A549 (cell line): ENCODE measurements at regions not wholly inside any gene's neighbourhood (a gene's known extent, or its start where the extent isn't known, plus 50 kb on each side); places are given as distances from the start of the nearest gene placed in this dataset.

ENCODE experiments used
- ATAC-seq, 2 experiments: fragments of 200-7000 bp in 1 of 2; fragments of >200 bp in 1 of 2; cut with Nextera tagmentation in 1 of 2; cut with Tn5 transposase in 1 of 2; 3 replicates each; pipeline versions ENCODE4 v1.8.0 to v1.9.1; 2018 to 2020; ENCODE audit warnings: mild to moderate bottlenecking in 1 of 2, moderate library complexity in 1 of 2
- CTCF ChIA-PET: fragments of 300-600 bp; sonication (Branson Sonifier 250); formaldehyde crosslinking; extraction: SDS; loops from one replicate; lab custom pipeline; 2021; ENCODE audit warnings: antibody characterized with exemption, inconsistent platforms; lab: Yijun Ruan, JAX
- POLR2A ChIA-PET: fragments of 350-600 bp; formaldehyde crosslinking; extraction: SDS; loops from one replicate; lab custom pipeline; 2021; ENCODE audit warnings: antibody characterized with exemption, inconsistent platforms; lab: Yijun Ruan, JAX
- DNase-seq, 2 experiments: peaks; one replicate each; pipeline versions ENCODE4 v3.0.0 to v3.0.0-alpha.2; 2011 to 2016; ENCODE audit warnings: low read depth in 1 of 2, low spot score in 1 of 2
- FAIRE-seq: peaks from 2 replicates; lab custom pipeline; 2011; peaks lifted over from hg19 to GRCh38; lab: Jason Lieb, UNC
- H3K27ac ChIP-seq, 2 experiments: fragments of >200 bp; sonication (Bioruptor Twin); formaldehyde crosslinking; 3 replicates each; pipeline ENCODE4 v1.5.1; 2016 to 2017
- H3K4me1 ChIP-seq: fragments of >200 bp; sonication (Bioruptor Twin); formaldehyde crosslinking; 3 replicates; pipeline ENCODE4 v1.6.1; 2016
- H3K4me2 ChIP-seq: fragments of >200 bp; sonication (Bioruptor Twin); formaldehyde crosslinking; 3 replicates; pipeline ENCODE4 v1.6.1; 2016
- H3K4me3 ChIP-seq: fragments of >200 bp; sonication (Bioruptor Twin); formaldehyde crosslinking; 3 replicates; pipeline ENCODE4 v1.5.1; 2016
- H3K9me3 ChIP-seq: fragments of >200 bp; sonication (Bioruptor Twin); formaldehyde crosslinking; 3 replicates; pipeline ENCODE4 v1.6.1; 2016
- BHLHE40 ChIP-seq: IDR thresholded peaks from 2 replicates; pipeline ENCODE4 v1.6.1; 2012; ENCODE audit warnings: low read depth, low read length, inconsistent platforms
- CBX2 ChIP-seq: fragments of 200-600 bp; sonication (generic); IDR thresholded peaks from 2 replicates; pipeline ENCODE4 v1.6.1; 2016; ENCODE audit warnings: low read depth, mild to moderate bottlenecking, borderline replicate concordance
- CBX8 ChIP-seq: fragments of 200-600 bp; sonication (generic); IDR thresholded peaks from 2 replicates; pipeline ENCODE4 v1.6.1; 2016
- CEBPB ChIP-seq, 2 experiments: fragments of >200 bp in 1 of 2; sonication (Bioruptor Twin) in 1 of 2; formaldehyde crosslinking in 1 of 2; IDR thresholded peaks; 2 replicates each; pipeline ENCODE4 v1.6.1; 2012 to 2016
- CHD2 ChIP-seq: fragments of 150-350 bp; IDR thresholded peaks from 2 replicates; pipeline ENCODE4 v1.6.1; 2014; ENCODE audit warnings: low read length; ENCODE audit not compliant: partially characterized antibody
- CHD4 ChIP-seq: fragments of 200-600 bp; sonication (generic); IDR thresholded peaks from 2 replicates; pipeline ENCODE4 v1.6.1; 2016; ENCODE audit warnings: antibody characterized with exemption, mild to moderate bottlenecking, borderline replicate concordance
- EHF ChIP-seq: fragments of 250-450 bp; sonication (Bioruptor Pico); IDR thresholded peaks from 2 replicates; pipeline ENCODE4 v1.5.0; 2020; ENCODE audit warnings: mild to moderate bottlenecking
- EHMT2 ChIP-seq: fragments of 200-600 bp; sonication (generic); IDR thresholded peaks from 2 replicates; pipeline ENCODE4 v1.6.1; 2016; ENCODE audit warnings: antibody characterized with exemption, low read depth, mild to moderate bottlenecking, moderate library complexity
- EP300 ChIP-seq, 2 experiments: fragments of >200 bp; sonication (Bioruptor Twin); formaldehyde crosslinking; IDR thresholded peaks; 2 replicates in 1 of 2; 3 replicates in 1 of 2; pipeline ENCODE4 v1.6.1; 2016 to 2017
- FOSB ChIP-seq: fragments of 250-450 bp; sonication (Bioruptor Pico); IDR thresholded peaks from 2 replicates; pipeline ENCODE4 v1.5.0; 2020; ENCODE audit warnings: mild to moderate bottlenecking, moderate library complexity
- FOXS1 ChIP-seq: fragments of 250-450 bp; sonication (Bioruptor Pico); IDR thresholded peaks from 2 replicates; pipeline ENCODE4 v1.5.0; 2020; ENCODE audit warnings: mild to moderate bottlenecking, moderate library complexity
- HDAC2 ChIP-seq: fragments of 200-600 bp; sonication (generic); IDR thresholded peaks from 2 replicates; pipeline ENCODE4 v1.6.1; 2016
- HMGXB4 ChIP-seq: fragments of 250-450 bp; sonication (Bioruptor Pico); IDR thresholded peaks from 2 replicates; pipeline ENCODE4 v1.5.0; 2021; ENCODE audit warnings: mild to moderate bottlenecking, moderate library complexity, borderline replicate concordance
- KDM1A ChIP-seq: fragments of 200-600 bp; sonication (generic); IDR thresholded peaks from 2 replicates; pipeline ENCODE4 v1.6.1; 2016; ENCODE audit warnings: low read depth, mild to moderate bottlenecking
- KDM5A ChIP-seq: fragments of 200-600 bp; sonication (generic); IDR thresholded peaks from 2 replicates; pipeline ENCODE4 v1.6.1; 2016; ENCODE audit warnings: antibody characterized with exemption, mild to moderate bottlenecking
- MAZ ChIP-seq: fragments of 150-350 bp; IDR thresholded peaks from 2 replicates; pipeline ENCODE4 v1.6.1; 2014; ENCODE audit warnings: antibody characterized with exemption, low read depth, low read length, borderline replicate concordance
- NPAS2 ChIP-seq: fragments of 250-450 bp; sonication (Bioruptor Pico); IDR thresholded peaks from 2 replicates; pipeline ENCODE4 v1.8.0; 2022; ENCODE audit warnings: mild to moderate bottlenecking, moderate library complexity, borderline replicate concordance
- NR3C1 ChIP-seq: fragments of >200 bp; sonication (Bioruptor Twin); formaldehyde crosslinking; IDR thresholded peaks from 3 replicates; pipeline ENCODE4 v1.6.1; 2017
- PBX3 ChIP-seq: IDR thresholded peaks from 2 replicates; pipeline ENCODE4 v1.6.1; 2012
- PHF8 ChIP-seq: fragments of 200-600 bp; sonication (generic); IDR thresholded peaks from 2 replicates; pipeline ENCODE4 v1.6.1; 2016; ENCODE audit warnings: low read depth, mild to moderate bottlenecking, antibody characterized with exemption, moderate library complexity, borderline replicate concordance
- POLR2AphosphoS2 ChIP-seq: conservative IDR thresholded peaks from 2 replicates; pipeline ENCODE4 v1.6.1; 2012; ENCODE audit warnings: low read length, improper control_type of control experiment, inconsistent platforms
- RFX5 ChIP-seq: fragments of 450-650 bp; IDR thresholded peaks from 2 replicates; pipeline ENCODE4 v1.7.1; 2014; ENCODE audit warnings: antibody characterized with exemption, mild to moderate bottlenecking, moderate library complexity
- RNF2 ChIP-seq: fragments of 200-600 bp; sonication (generic); IDR thresholded peaks from 2 replicates; pipeline ENCODE4 v1.6.1; 2016; ENCODE audit warnings: low read depth, mild to moderate bottlenecking, antibody characterized with exemption, moderate library complexity, borderline replicate concordance
- SREBF2 ChIP-seq: fragments of 450-650 bp; IDR thresholded peaks from 2 replicates; pipeline ENCODE4 v1.6.1; 2014; ENCODE audit warnings: mild to moderate bottlenecking, moderate library complexity
- TFCP2L1 ChIP-seq: fragments of 250-450 bp; sonication (Bioruptor Pico); IDR thresholded peaks from 2 replicates; pipeline ENCODE4 v1.5.0; 2021; ENCODE audit warnings: mild to moderate bottlenecking
- TP53 ChIP-seq: fragments of 250-450 bp; sonication (Bioruptor Pico); IDR thresholded peaks from 2 replicates; pipeline ENCODE4 v1.5.0; 2021; ENCODE audit warnings: mild to moderate bottlenecking, moderate library complexity
- ZNF302 ChIP-seq: fragments of 250-450 bp; sonication (Bioruptor Pico); IDR thresholded peaks from 2 replicates; pipeline ENCODE4 v1.9.0; 2021; ENCODE audit warnings: inconsistent platforms, mild to moderate bottlenecking, moderate library complexity
- WGBS: methylation state at CpG from one replicate; pipeline ENCODE4 v1.1.6; 2017; ENCODE audit errors: missing lambda C conversion rate; 5-methylcytosine and 5-hydroxymethylcytosine counted together
- TF ChIP-seq, protein P1 (sequence below): fragments of >200 bp; sonication (Bioruptor Twin); formaldehyde crosslinking; IDR thresholded peaks from 3 replicates; pipeline ENCODE4 v1.6.1; 2016

GRCh38 chr4:179584101-179584500 lies 2141.9 kb upstream of the AGA start:
- no peak for TF ChIP-seq PHF8
- no peak for TF ChIP-seq CHD4
- no peak for TF ChIP-seq EHF (CRISPR knock-in tag)
- no peak for TF ChIP-seq TFCP2L1 (CRISPR knock-in tag)
- TF ChIP-seq NPAS2 (CRISPR knock-in tag) = no peak
- no peak for TF ChIP-seq PBX3
- no peak for TF ChIP-seq ZNF302
- no peak for TF ChIP-seq HMGXB4 (CRISPR knock-in tag)
- no peak for TF ChIP-seq CHD2
- TF ChIP-seq EP300 (IDR thresholded peaks at IDR 0.05) = no peak
- Histone ChIP-seq H3K4me2 (no peak overlapping the region), H3K4me3 (no peak overlapping the region), H3K4me1 (no peaks in the 10 kb centered on the region), H3K9me3 (no peaks in the 10 kb centered on the region), H3K27ac (no peak overlapping the region)
- DNase-seq (no peak), FAIRE-seq (no peak), ATAC-seq (no peak)
- ChIA-PET CTCF (no interaction called here), POLR2A (no interaction called here)
- WGBS = 12% methylated on average over 7 of the region's 7 CpGs

GRCh38 chr4:179585761-179586160 lies 2143.5 kb upstream of the AGA start:
- WGBS = 39% methylated on average over 3 of the region's 3 CpGs
- no peak overlapping the region for H3K4me2 ChIP-seq
- CTCF ChIA-PET = no interaction called here
- no peak for ATAC-seq
- H3K4me1 ChIP-seq = no peaks in the 10 kb centered on the region
- H3K27ac ChIP-seq = no peak overlapping the region
- no peak for DNase-seq
- no peaks in the 10 kb centered on the region for H3K9me3 ChIP-seq
- POLR2A ChIA-PET = no interaction called here
- no peak overlapping the region for H3K4me3 ChIP-seq
- TF ChIP-seq RFX5 (no peak), CHD4 (no peak), CBX2 (no peak), FOXS1 (CRISPR knock-in tag) (no peak), SREBF2 (no peak), CEBPB (IDR thresholded peaks at IDR 0.05) (no peak), BHLHE40 (no peak), TP53 (CRISPR knock-in tag) (no peak)
- TF ChIP-seq, all 56 proteins: peak for 0
- FAIRE-seq = no peak

- no peaks in the 10 kb centered on the region for H3K4me1 ChIP-seq
- TF ChIP-seq EP300 (IDR thresholded peaks at IDR 0.05) (no peak), CEBPB (IDR thresholded peaks at IDR 0.05) (no peak), CBX2 (no peak), PHF8 (no peak), FOSB (CRISPR knock-in tag) (no peak), KDM5A (no peak), MAZ (no peak), HDAC2 (no peak), ZNF302 (no peak), RNF2 (no peak), KDM1A (no peak), CBX8 (no peak), POLR2AphosphoS2 (no peak), NR3C1 (no peak), EHMT2 (no peak)
- TF ChIP-seq, protein P1, sequence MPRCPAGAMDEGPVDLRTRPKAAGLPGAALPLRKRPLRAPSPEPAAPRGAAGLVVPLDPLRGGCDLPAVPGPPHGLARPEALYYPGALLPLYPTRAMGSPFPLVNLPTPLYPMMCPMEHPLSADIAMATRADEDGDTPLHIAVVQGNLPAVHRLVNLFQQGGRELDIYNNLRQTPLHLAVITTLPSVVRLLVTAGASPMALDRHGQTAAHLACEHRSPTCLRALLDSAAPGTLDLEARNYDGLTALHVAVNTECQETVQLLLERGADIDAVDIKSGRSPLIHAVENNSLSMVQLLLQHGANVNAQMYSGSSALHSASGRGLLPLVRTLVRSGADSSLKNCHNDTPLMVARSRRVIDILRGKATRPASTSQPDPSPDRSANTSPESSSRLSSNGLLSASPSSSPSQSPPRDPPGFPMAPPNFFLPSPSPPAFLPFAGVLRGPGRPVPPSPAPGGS = no peak
- TF ChIP-seq, all 56 proteins: peak for 0
- Histone ChIP-seq H3K9me3 (no peaks in the 10 kb centered on the region), H3K4me2 (no peak overlapping the region), H3K4me3 (no peak overlapping the region), H3K27ac (no peak overlapping the region)
- POLR2A ChIA-PET = no interaction called here
- no peak for DNase-seq
- no peak for ATAC-seq
- 51% methylated on average over 8 of the region's 8 CpGs for WGBS
- CTCF ChIA-PET = no interaction called here
- no peak for FAIRE-seq
Observed at GRCh38 chr4:179586460-179586859, 2144.2 kb upstream of the AGA start.
